ENCODE measurements at regions not wholly inside any gene's neighbourhood (a gene's known extent, or its start where the extent isn't known, plus 50 kb on each side); places are given as distances from the start of the nearest gene placed in this dataset.

DNA sequence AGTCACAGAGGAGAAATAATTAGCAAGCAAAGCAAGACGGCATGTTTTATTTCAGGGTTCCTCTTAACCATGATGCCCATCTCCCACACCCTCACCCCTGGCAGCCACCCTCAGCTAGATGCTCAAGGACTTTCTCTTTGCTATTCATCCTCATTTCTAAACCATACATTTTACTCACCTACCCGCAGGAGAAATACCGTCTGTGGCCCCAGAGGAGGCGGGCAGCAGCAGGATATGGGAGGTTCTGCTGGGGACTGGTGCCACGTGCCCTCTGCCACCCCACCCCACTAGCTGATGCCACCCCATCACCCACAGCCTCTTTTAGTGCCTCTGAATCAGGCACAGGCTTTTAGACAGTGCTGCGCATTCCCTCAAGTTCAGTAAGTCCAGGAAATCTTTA is 168.7 kb upstream of the ITGB1 start:
- H3K4me3 ChIP-seq (ENCODE audit: low read length), result no peak overlapping the region
- H3K4me1 ChIP-seq (ENCODE audit: insufficient read depth, low read length), result no peaks in the 10 kb centered on the region
- no peaks in the 10 kb centered on the region for H3K36me3 ChIP-seq (ENCODE audit: insufficient read depth, low read length)
- 93% methylated on average over 6 of the region's 6 CpGs for WGBS
- no peak overlapping the region for H3K27ac ChIP-seq (ENCODE audit: low read depth, low read length)
- H3K9me3 ChIP-seq (ENCODE audit: insufficient read depth, low read depth, low read length), result no peaks in the 10 kb centered on the region
- no peaks in the 10 kb centered on the region for H3K27me3 ChIP-seq (ENCODE audit: insufficient read depth, low read length)
- no peak overlapping the region for H3K9ac ChIP-seq (ENCODE audit: low read depth, low read length)

- Histone ChIP-seq H3K4me3 (ENCODE audit: low read length) (no peak overlapping the region), H3K36me3 (ENCODE audit: insufficient read depth, low read length) (no peaks in the 10 kb centered on the region), H3K4me1 (ENCODE audit: insufficient read depth, low read length) (no peaks in the 10 kb centered on the region), H3K27me3 (ENCODE audit: insufficient read depth, low read length) (no peaks in the 10 kb centered on the region), H3K9ac (ENCODE audit: low read depth, low read length) (no peak overlapping the region), H3K27ac (ENCODE audit: low read depth, low read length) (no peak overlapping the region), H3K9me3 (ENCODE audit: insufficient read depth, low read depth, low read length) (no peaks in the 10 kb centered on the region)
- 88% methylated on average over 15 of the region's 15 CpGs for WGBS
Measured at GRCh38 chr10:33125522-33126517, 167.8 kb upstream of the ITGB1 start.

DNA sequence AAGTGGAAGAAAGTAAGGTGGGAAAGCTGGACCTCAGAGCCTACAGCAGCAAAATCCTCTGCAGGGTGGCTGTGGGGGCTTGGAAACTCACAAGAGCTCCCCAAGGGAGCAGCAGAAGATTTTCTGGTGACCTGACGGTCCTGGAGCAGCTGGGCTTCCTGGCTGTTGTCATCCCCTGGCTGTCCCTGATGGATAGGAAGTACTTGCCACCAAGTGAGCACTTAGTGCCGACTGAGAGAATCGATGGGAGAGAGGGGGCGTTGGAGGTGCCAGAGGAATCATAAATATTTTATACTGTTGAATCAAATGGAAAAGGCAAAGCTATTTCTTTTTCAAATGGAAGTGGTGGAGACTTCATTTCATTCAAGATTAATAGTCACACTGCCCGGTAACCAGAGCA is 167.1 kb upstream of the ITGB1 start:
- H3K36me3 ChIP-seq (ENCODE audit: insufficient read depth, low read length), result no peaks in the 10 kb centered on the region
- no peaks in the 10 kb centered on the region for H3K27me3 ChIP-seq (ENCODE audit: insufficient read depth, low read length)
- H3K9me3 ChIP-seq (ENCODE audit: insufficient read depth, low read depth, low read length), result no peaks in the 10 kb centered on the region
- no peaks in the 10 kb centered on the region for H3K4me1 ChIP-seq (ENCODE audit: insufficient read depth, low read length)
- 92% methylated on average over 5 of the region's 5 CpGs for WGBS
- H3K4me3 ChIP-seq (ENCODE audit: low read length), result no peak overlapping the region
- no peak overlapping the region for H3K9ac ChIP-seq (ENCODE audit: low read depth, low read length)
- no peak overlapping the region for H3K27ac ChIP-seq (ENCODE audit: low read depth, low read length)

DNA sequence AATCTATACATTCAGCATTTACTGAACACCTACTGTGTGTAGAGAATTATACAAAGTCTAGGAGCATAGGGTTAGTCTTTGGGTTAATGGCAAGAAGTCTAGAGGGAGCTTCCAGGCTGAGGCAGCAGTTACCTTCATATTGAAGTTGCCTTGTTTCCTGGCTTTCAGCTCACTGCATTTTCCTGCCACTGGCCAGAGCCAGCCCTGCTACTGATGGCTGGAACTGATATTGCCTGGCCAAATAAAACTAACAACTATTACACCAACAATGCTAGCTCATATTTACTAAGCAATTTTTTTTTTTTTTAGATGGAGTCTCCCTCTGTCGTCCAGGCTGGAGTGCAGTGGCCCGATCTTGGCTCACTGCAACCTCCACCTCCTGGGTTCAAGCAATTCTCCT is 165.7 kb upstream of the ITGB1 start:
- 94% methylated on average over 2 of the region's 2 CpGs for WGBS
- Histone ChIP-seq H3K27me3 (ENCODE audit: insufficient read depth, low read length) (no peaks in the 10 kb centered on the region), H3K27ac (ENCODE audit: low read depth, low read length) (no peak overlapping the region), H3K9ac (ENCODE audit: low read depth, low read length) (no peak overlapping the region), H3K36me3 (ENCODE audit: insufficient read depth, low read length) (no peaks in the 10 kb centered on the region), H3K4me3 (ENCODE audit: low read length) (no peak overlapping the region), H3K4me1 (ENCODE audit: insufficient read depth, low read length) (no peaks in the 10 kb centered on the region), H3K9me3 (ENCODE audit: insufficient read depth, low read depth, low read length) (no peaks in the 10 kb centered on the region)

- Histone ChIP-seq H3K9ac (ENCODE audit: low read depth, low read length) (no peak overlapping the region), H3K9me3 (ENCODE audit: insufficient read depth, low read depth, low read length) (no peaks in the 10 kb centered on the region), H3K36me3 (ENCODE audit: insufficient read depth, low read length) (no peaks in the 10 kb centered on the region), H3K4me3 (ENCODE audit: low read length) (no peak overlapping the region), H3K27ac (ENCODE audit: low read depth, low read length) (no peak overlapping the region), H3K4me1 (ENCODE audit: insufficient read depth, low read length) (no peaks in the 10 kb centered on the region), H3K27me3 (ENCODE audit: insufficient read depth, low read length) (no peaks in the 10 kb centered on the region)
- whole genome bisulfite sequencing, result 87% methylated on average over 12 of the region's 12 CpGs
Measured at GRCh38 chr10:33122014-33122809, 164.2 kb upstream of the ITGB1 start.

DNA sequence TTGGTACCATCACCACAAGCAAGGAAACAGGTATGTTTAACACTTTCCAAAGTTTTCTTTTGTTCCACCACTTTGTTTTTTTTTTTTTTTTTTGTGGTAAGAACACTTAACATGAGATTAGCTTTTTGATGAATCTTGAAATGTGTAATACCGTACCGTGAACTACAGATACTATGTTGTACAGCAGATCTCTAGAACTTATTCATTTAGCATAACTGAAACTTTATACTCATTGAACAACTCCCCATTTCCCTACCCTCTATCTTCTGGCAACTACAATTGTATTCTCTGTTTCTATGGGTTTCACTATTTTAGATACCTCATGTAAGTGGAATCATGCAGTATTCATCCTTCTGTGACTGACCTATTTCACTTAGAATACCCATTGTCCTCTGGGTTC is 162.7 kb upstream of the ITGB1 start:
- H3K4me1 ChIP-seq (ENCODE audit: insufficient read depth, low read length), result no peaks in the 10 kb centered on the region
- H3K9ac ChIP-seq (ENCODE audit: low read depth, low read length), result no peak overlapping the region
- no peak overlapping the region for H3K4me3 ChIP-seq (ENCODE audit: low read length)
- 92% methylated on average over 2 of the region's 2 CpGs for WGBS
- H3K27me3 ChIP-seq (ENCODE audit: insufficient read depth, low read length), result no peaks in the 10 kb centered on the region
- no peaks in the 10 kb centered on the region for H3K36me3 ChIP-seq (ENCODE audit: insufficient read depth, low read length)
- no peak overlapping the region for H3K27ac ChIP-seq (ENCODE audit: low read depth, low read length)
- no peaks in the 10 kb centered on the region for H3K9me3 ChIP-seq (ENCODE audit: insufficient read depth, low read depth, low read length)

DNA sequence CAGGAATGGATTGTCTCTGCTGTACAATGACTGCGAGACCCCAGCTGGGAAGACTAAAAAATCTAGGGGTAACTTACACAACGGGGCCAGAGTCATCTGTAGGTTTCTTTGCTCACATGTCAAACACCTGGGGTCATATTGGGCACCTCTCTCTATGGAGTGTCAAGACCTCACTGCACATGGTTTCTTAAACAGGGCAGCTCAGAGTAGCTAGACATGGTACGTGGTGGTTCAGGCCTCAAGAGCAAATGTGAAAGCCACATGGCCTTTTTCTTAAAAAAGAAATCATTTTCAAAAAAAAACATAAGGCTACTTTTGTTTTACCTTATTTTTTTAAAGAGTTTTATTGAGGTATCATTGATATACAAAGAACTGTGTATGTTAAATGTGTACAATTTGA is 162.2 kb upstream of the ITGB1 start:
- no peaks in the 10 kb centered on the region for H3K9me3 ChIP-seq (ENCODE audit: insufficient read depth, low read depth, low read length)
- 92% methylated on average over 3 of the region's 3 CpGs for WGBS
- no peaks in the 10 kb centered on the region for H3K27me3 ChIP-seq (ENCODE audit: insufficient read depth, low read length)
- no peak overlapping the region for H3K4me3 ChIP-seq (ENCODE audit: low read length)
- no peaks in the 10 kb centered on the region for H3K4me1 ChIP-seq (ENCODE audit: insufficient read depth, low read length)
- H3K27ac ChIP-seq (ENCODE audit: low read depth, low read length), result no peak overlapping the region
- no peaks in the 10 kb centered on the region for H3K36me3 ChIP-seq (ENCODE audit: insufficient read depth, low read length)
- H3K9ac ChIP-seq (ENCODE audit: low read depth, low read length), result no peak overlapping the region

DNA sequence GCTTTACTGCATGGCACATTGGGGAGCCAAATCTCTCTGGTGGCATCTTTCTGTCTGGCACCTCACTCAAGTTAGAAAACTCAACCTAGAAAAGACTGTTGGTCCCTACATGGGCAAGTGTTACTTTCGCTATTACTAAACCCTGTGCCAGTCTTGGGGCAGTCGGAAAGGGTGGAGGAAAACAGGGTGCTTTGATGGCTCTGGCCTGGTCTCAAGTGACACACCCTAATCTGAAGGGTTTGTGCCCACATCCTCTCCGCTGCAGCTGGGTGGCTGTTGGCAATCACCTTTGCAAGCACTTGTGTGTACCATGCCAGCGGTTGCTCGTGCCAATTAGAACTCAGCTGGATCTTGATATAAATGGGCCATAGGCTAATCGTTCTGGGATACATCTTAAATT is 159.8 kb upstream of the ITGB1 start:
- no peaks in the 10 kb centered on the region for H3K4me1 ChIP-seq (ENCODE audit: insufficient read depth, low read length)
- 95% methylated on average over 6 of the region's 6 CpGs for WGBS

GRCh38 chr10:33117230-33117629 is 159.2 kb upstream of the ITGB1 start:
- H3K4me1 ChIP-seq (ENCODE audit: insufficient read depth, low read length), result no peaks in the 10 kb centered on the region
- H3K9me3 ChIP-seq (ENCODE audit: insufficient read depth, low read depth, low read length), result no peaks in the 10 kb centered on the region
- H3K36me3 ChIP-seq (ENCODE audit: insufficient read depth, low read length), result no peaks in the 10 kb centered on the region
- H3K27ac ChIP-seq (ENCODE audit: low read depth, low read length), result no peak overlapping the region
- H3K9ac ChIP-seq (ENCODE audit: low read depth, low read length), result no peak overlapping the region
- 98% methylated on average over 6 of the region's 6 CpGs for WGBS
- no peaks in the 10 kb centered on the region for H3K27me3 ChIP-seq (ENCODE audit: insufficient read depth, low read length)
- no peak overlapping the region for H3K4me3 ChIP-seq (ENCODE audit: low read length)

More for the DNA sequence above, 159.8 kb upstream of the ITGB1 start:
- no peaks in the 10 kb centered on the region for H3K9me3 ChIP-seq (ENCODE audit: insufficient read depth, low read depth, low read length)
- no peak overlapping the region for H3K9ac ChIP-seq (ENCODE audit: low read depth, low read length)
- no peak overlapping the region for H3K27ac ChIP-seq (ENCODE audit: low read depth, low read length)
- no peaks in the 10 kb centered on the region for H3K36me3 ChIP-seq (ENCODE audit: insufficient read depth, low read length)
- no peak overlapping the region for H3K4me3 ChIP-seq (ENCODE audit: low read length)
- no peaks in the 10 kb centered on the region for H3K27me3 ChIP-seq (ENCODE audit: insufficient read depth, low read length)

DNA sequence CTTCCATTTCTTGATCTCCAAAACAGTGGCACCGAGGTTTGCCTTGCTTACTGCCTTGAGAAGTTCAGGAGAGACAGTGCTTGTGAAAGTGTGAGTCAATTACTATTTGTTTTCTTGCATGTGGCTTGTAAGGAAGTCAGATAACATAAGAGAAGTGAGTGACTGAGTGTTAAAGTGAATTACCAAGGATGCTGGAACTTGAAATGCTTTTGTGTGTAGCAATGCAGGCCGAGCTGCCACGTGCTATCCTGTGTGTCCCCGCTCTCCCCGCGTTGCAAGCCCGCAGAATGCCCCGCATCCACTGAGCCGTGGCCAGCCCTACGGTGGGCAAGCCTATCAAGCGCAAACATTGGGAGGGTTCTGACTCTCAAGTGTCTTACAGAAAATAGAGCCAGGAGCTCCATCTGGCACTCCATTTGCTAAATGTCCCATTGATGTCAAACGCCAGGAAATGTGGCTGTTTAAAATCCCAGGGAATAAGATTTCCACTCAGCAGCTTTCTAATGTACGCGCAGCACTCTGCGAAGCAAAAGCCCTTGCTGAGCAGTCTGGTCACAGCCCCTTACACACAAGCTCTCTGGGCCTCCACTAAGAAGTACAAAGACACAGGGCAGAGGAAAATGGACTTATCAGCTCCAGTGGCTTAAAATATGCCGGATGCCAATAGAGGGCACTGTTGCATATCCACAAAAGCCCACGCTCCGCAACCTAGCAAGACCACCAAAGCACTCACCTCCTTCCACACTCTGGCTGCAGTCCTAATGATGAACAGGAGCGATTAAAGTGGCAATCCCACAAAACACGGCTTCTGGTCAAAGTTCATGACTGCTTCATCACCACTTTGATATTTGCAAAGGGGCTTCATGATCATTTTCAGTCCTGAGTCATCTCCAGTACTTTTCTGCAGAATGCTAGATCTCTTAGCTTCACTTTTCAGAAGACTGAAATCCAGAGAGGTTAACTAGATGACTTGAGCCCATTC is 158.0 kb upstream of the ITGB1 start:
- Histone ChIP-seq H3K36me3 (ENCODE audit: insufficient read depth, low read length) (no peaks in the 10 kb centered on the region), H3K4me1 (ENCODE audit: insufficient read depth, low read length) (no peaks in the 10 kb centered on the region), H3K27ac (ENCODE audit: low read depth, low read length) (no peak overlapping the region), H3K27me3 (ENCODE audit: insufficient read depth, low read length) (no peaks in the 10 kb centered on the region), H3K4me3 (ENCODE audit: low read length) (no peak overlapping the region), H3K9ac (ENCODE audit: low read depth, low read length) (no peak overlapping the region), H3K9me3 (ENCODE audit: insufficient read depth, low read depth, low read length) (no peaks in the 10 kb centered on the region)
- 87% methylated on average over 20 of the region's 20 CpGs for WGBS
